Liver (tissue), 8 donors: ENCODE measurements at regions not wholly inside any gene's neighbourhood (a gene's known extent, or its start where the extent isn't known, plus 50 kb on each side); places are given as distances from the start of the nearest gene placed in this dataset.

Source experiments
- DNase-seq: peaks from one replicate; pipeline ENCODE4 v3.0.0-alpha.2; 2017; ENCODE audit warnings: low spot score
- H3K27ac ChIP-seq, 2 donors: one replicate each; pipeline ENCODE4 v1.7.0; 2013; ENCODE audit warnings: inconsistent platforms in 2 of 2, low read length in 2 of 2, control low read depth in 1 of 2, low read depth in 1 of 2, mild to moderate bottlenecking in 1 of 2
- H3K27me3 ChIP-seq, 4 donors: one replicate each; pipeline versions ENCODE4 v1.6.1 to v1.7.0; 2013; ENCODE audit warnings: low read length in 3 of 4, inconsistent platforms in 1 of 4, mild to moderate bottlenecking in 1 of 4, moderate library complexity in 1 of 4; ENCODE audit not compliant: control insufficient read depth in 4 of 4, insufficient read depth in 4 of 4
- H3K36me3 ChIP-seq, 4 donors: one replicate each; pipeline versions ENCODE4 v1.6.1 to v1.7.0; 2013; ENCODE audit warnings: low read length in 3 of 4, mild to moderate bottlenecking in 3 of 4, low read depth in 1 of 4, moderate library complexity in 1 of 4; ENCODE audit not compliant: control insufficient read depth in 4 of 4, insufficient read depth in 3 of 4
- H3K4me1 ChIP-seq, 4 donors: one replicate each; pipeline versions ENCODE4 v1.6.1 to v1.7.0; 2013; ENCODE audit warnings: low read length in 3 of 4, mild to moderate bottlenecking in 3 of 4, moderate library complexity in 1 of 4; ENCODE audit not compliant: control insufficient read depth in 4 of 4, insufficient read depth in 4 of 4
- H3K4me3 ChIP-seq, 3 donors: one replicate each; pipeline versions ENCODE4 v1.6.1 to v1.7.0; 2013; ENCODE audit warnings: low read length in 3 of 3, control low read depth in 1 of 3, low read depth in 1 of 3, mild to moderate bottlenecking in 1 of 3
- H3K9ac ChIP-seq, 2 donors: one replicate each; pipeline ENCODE4 v1.7.0; 2013; ENCODE audit warnings: low read length in 2 of 2, mild to moderate bottlenecking in 2 of 2, moderate library complexity in 2 of 2, control low read depth in 1 of 2, low read depth in 1 of 2
- H3K9me3 ChIP-seq, 4 donors: one replicate each; pipeline versions ENCODE4 v1.6.1 to v1.7.0; 2013; ENCODE audit warnings: low read length in 3 of 4; ENCODE audit not compliant: control insufficient read depth in 4 of 4
- EGR1 ChIP-seq, 2 donors: IDR thresholded peaks; 2 replicates each; pipeline ENCODE4 v1.6.1; 2016 to 2018; ENCODE audit warnings: antibody characterized with exemption in 2 of 2, low read depth in 2 of 2
- FOXA1 ChIP-seq: IDR thresholded peaks from 2 replicates; pipeline ENCODE4 v1.6.1; 2016; ENCODE audit warnings: antibody characterized with exemption
- GABPA ChIP-seq, 2 donors: IDR thresholded peaks in 1 of 2; conservative IDR thresholded peaks in 1 of 2; 2 replicates each; pipeline ENCODE4 v1.6.1; 2016; ENCODE audit warnings: antibody characterized with exemption in 2 of 2, mild to moderate bottlenecking in 1 of 2, moderate library complexity in 1 of 2
- HNF4A ChIP-seq, 2 donors: conservative IDR thresholded peaks; 2 replicates each; pipeline ENCODE4 v1.6.1; 2016; ENCODE audit warnings: antibody characterized with exemption in 2 of 2, mild to moderate bottlenecking in 2 of 2
- HNF4G ChIP-seq: IDR thresholded peaks from 2 replicates; pipeline ENCODE4 v1.6.1; 2016; ENCODE audit warnings: antibody characterized with exemption
- JUND ChIP-seq, 2 donors: IDR thresholded peaks; 2 replicates each; pipeline ENCODE4 v1.6.1; 2016; ENCODE audit warnings: antibody characterized with exemption in 2 of 2
- NR2F2 ChIP-seq: IDR thresholded peaks from 2 replicates; pipeline ENCODE4 v1.6.1; 2016; ENCODE audit warnings: antibody characterized with exemption
- RAD21 ChIP-seq, 2 donors: IDR thresholded peaks; 2 replicates each; pipeline ENCODE4 v1.6.1; 2016; ENCODE audit warnings: antibody characterized with exemption in 2 of 2, mild to moderate bottlenecking in 2 of 2
- RXRA ChIP-seq, 2 donors: IDR thresholded peaks; 2 replicates each; pipeline ENCODE4 v1.6.1; 2017 to 2018; ENCODE audit warnings: antibody characterized with exemption in 2 of 2, mild to moderate bottlenecking in 1 of 2
- SP1 ChIP-seq: IDR thresholded peaks from 2 replicates; pipeline ENCODE4 v1.6.1; 2018; ENCODE audit warnings: antibody characterized with exemption, mild to moderate bottlenecking
- YY1 ChIP-seq: IDR thresholded peaks from 2 replicates; pipeline ENCODE4 v1.6.1; 2016; ENCODE audit warnings: antibody characterized with exemption, mild to moderate bottlenecking
- WGBS: extraction: QIAGEN DNeasy Blood & Tissue Kit; methylation state at CpG from one replicate; pipeline ENCODE4 v1.1.7; 2013; 5-methylcytosine and 5-hydroxymethylcytosine counted together
- TF ChIP-seq, protein P1 (sequence below): fragments of 150-350 bp; IDR thresholded peaks from 2 replicates; pipeline ENCODE4 v1.5.1; 2017; ENCODE audit warnings: improper control_type of control experiment, low read depth, low read length; ENCODE audit not compliant: missing input control
- TF ChIP-seq, protein P2 (sequence below): IDR thresholded peaks from 2 replicates; pipeline ENCODE4 v1.6.1; 2016; ENCODE audit warnings: antibody characterized with exemption, mild to moderate bottlenecking
- TF ChIP-seq, protein P3 (sequence below): IDR thresholded peaks from 2 replicates; pipeline ENCODE4 v1.6.1; 2016; ENCODE audit warnings: antibody characterized with exemption
- TF ChIP-seq, protein P4 (sequence below): IDR thresholded peaks from 2 replicates; pipeline ENCODE4 v1.6.1; 2016; ENCODE audit warnings: antibody characterized with exemption
- TF ChIP-seq, protein P5 (sequence below): IDR thresholded peaks from 2 replicates; pipeline ENCODE4 v1.6.1; 2016; ENCODE audit warnings: antibody characterized with exemption
- donor health status: healthy.
- donor health status: healthy.
- donor health status: healthy.
- donor health status: healthy.
- donor health status: healthy.

DNA sequence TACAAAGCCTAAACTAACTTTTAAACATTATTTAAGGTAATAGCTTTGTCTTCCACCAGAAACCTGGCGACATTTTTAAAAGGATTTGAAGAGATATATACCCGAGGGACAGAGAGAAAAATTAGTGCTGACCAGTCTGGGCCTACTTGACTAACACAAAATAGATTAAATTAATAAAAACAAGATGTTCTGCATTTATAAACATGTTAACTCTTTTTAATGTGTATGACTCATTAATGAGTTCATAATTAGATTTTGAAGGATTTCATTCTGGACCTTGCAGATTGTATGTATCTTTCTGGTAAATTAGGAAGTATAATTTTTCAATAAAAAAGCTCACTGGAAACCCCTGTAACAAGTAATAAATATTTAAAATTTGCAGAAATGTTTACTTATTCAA is 459.1 kb upstream of the CDH9 start:
- TF ChIP-seq EGR1 (IDR thresholded peaks at IDR 0.05; ENCODE audit: low read depth in 2 of 2) = no peak
- TF ChIP-seq, protein P1, sequence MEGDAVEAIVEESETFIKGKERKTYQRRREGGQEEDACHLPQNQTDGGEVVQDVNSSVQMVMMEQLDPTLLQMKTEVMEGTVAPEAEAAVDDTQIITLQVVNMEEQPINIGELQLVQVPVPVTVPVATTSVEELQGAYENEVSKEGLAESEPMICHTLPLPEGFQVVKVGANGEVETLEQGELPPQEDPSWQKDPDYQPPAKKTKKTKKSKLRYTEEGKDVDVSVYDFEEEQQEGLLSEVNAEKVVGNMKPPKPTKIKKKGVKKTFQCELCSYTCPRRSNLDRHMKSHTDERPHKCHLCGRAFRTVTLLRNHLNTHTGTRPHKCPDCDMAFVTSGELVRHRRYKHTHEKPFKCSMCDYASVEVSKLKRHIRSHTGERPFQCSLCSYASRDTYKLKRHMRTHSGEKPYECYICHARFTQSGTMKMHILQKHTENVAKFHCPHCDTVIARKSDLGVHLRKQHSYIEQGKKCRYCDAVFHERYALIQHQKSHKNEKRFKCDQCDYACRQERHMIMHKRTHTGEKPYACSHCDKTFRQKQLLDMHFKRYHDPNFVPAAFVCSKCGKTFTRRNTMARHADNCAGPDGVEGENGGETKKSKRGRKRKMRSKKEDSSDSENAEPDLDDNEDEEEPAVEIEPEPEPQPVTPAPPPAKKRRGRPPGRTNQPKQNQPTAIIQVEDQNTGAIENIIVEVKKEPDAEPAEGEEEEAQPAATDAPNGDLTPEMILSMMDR = no peak
- TF ChIP-seq SP1 = no peak
- TF ChIP-seq JUND (IDR thresholded peaks at IDR 0.05) = no peak
- no peak for TF ChIP-seq GABPA (IDR thresholded peaks at IDR 0.05 in 1 of 2, conservative IDR thresholded peaks at IDR 0.05 in 1 of 2)
- no peak for TF ChIP-seq NR2F2
- TF ChIP-seq YY1 = no peak
- TF ChIP-seq HNF4A (conservative IDR thresholded peaks at IDR 0.05) = no peak
- TF ChIP-seq, protein P2, sequence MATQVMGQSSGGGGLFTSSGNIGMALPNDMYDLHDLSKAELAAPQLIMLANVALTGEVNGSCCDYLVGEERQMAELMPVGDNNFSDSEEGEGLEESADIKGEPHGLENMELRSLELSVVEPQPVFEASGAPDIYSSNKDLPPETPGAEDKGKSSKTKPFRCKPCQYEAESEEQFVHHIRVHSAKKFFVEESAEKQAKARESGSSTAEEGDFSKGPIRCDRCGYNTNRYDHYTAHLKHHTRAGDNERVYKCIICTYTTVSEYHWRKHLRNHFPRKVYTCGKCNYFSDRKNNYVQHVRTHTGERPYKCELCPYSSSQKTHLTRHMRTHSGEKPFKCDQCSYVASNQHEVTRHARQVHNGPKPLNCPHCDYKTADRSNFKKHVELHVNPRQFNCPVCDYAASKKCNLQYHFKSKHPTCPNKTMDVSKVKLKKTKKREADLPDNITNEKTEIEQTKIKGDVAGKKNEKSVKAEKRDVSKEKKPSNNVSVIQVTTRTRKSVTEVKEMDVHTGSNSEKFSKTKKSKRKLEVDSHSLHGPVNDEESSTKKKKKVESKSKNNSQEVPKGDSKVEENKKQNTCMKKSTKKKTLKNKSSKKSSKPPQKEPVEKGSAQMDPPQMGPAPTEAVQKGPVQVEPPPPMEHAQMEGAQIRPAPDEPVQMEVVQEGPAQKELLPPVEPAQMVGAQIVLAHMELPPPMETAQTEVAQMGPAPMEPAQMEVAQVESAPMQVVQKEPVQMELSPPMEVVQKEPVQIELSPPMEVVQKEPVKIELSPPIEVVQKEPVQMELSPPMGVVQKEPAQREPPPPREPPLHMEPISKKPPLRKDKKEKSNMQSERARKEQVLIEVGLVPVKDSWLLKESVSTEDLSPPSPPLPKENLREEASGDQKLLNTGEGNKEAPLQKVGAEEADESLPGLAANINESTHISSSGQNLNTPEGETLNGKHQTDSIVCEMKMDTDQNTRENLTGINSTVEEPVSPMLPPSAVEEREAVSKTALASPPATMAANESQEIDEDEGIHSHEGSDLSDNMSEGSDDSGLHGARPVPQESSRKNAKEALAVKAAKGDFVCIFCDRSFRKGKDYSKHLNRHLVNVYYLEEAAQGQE = no peak
- TF ChIP-seq HNF4G = no peak
- TF ChIP-seq, protein P3, sequence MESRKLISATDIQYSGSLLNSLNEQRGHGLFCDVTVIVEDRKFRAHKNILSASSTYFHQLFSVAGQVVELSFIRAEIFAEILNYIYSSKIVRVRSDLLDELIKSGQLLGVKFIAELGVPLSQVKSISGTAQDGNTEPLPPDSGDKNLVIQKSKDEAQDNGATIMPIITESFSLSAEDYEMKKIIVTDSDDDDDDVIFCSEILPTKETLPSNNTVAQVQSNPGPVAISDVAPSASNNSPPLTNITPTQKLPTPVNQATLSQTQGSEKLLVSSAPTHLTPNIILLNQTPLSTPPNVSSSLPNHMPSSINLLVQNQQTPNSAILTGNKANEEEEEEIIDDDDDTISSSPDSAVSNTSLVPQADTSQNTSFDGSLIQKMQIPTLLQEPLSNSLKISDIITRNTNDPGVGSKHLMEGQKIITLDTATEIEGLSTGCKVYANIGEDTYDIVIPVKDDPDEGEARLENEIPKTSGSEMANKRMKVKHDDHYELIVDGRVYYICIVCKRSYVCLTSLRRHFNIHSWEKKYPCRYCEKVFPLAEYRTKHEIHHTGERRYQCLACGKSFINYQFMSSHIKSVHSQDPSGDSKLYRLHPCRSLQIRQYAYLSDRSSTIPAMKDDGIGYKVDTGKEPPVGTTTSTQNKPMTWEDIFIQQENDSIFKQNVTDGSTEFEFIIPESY = no peak
- no peak for TF ChIP-seq FOXA1
- no peak for TF ChIP-seq RXRA (IDR thresholded peaks at IDR 0.05)
- TF ChIP-seq, protein P4, sequence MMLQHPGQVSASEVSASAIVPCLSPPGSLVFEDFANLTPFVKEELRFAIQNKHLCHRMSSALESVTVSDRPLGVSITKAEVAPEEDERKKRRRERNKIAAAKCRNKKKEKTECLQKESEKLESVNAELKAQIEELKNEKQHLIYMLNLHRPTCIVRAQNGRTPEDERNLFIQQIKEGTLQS = no peak
- TF ChIP-seq, protein P5, sequence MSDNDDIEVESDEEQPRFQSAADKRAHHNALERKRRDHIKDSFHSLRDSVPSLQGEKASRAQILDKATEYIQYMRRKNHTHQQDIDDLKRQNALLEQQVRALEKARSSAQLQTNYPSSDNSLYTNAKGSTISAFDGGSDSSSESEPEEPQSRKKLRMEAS = no peak
- no peak for TF ChIP-seq RAD21 (IDR thresholded peaks at IDR 0.05)
- Histone ChIP-seq H3K9ac (no peak overlapping the region), H3K36me3 (no peaks in the 10 kb centered on the region), H3K9me3 (peaks cover 0 to 1% (median 0%) of the 10 kb centered on the region in 4 donors), H3K27me3 (no peaks in the 10 kb centered on the region), H3K27ac (no peak overlapping the region), H3K4me3 (no peak overlapping the region), H3K4me1 (no peaks in the 10 kb centered on the region)
- DNase-seq = no peak
- 64% methylated on average over 2 of the region's 2 CpGs for WGBS

DNA sequence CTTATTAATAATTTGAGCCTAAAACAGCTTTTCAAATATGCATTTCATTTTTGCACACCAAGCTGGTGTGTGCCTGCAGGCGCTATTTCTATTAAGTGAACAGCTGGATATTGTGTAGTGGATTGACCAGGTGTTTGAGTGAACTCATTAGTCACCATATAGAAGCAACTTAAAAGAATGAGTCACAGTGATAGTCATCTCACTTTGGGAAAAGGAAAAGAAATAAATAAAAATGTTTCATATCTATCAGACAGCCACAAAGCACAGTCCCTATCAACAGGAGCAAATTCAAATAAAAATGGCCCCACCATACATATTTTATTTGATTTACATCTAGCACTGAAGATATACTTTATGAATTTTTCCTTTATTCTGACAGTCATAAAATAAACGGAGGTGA is 456.5 kb upstream of the CDH9 start:
- H3K4me1 ChIP-seq = no peaks in the 10 kb centered on the region
- H3K27ac ChIP-seq = no peak overlapping the region
- no peaks in the 10 kb centered on the region for H3K36me3 ChIP-seq
- TF ChIP-seq, protein P5 = no peak
- no peak for TF ChIP-seq SP1
- no peak for TF ChIP-seq HNF4G
- TF ChIP-seq GABPA (IDR thresholded peaks at IDR 0.05 in 1 of 2, conservative IDR thresholded peaks at IDR 0.05 in 1 of 2) = no peak
- no peak for TF ChIP-seq RXRA (IDR thresholded peaks at IDR 0.05)
- no peak for TF ChIP-seq HNF4A (conservative IDR thresholded peaks at IDR 0.05)
- TF ChIP-seq, protein P4 = no peak
- TF ChIP-seq, protein P1 = no peak
- H3K9ac ChIP-seq = no peak overlapping the region
- no peak for DNase-seq
- H3K9me3 ChIP-seq = peaks cover 0 to 1% (median 0%) of the 10 kb centered on the region in 4 donors
- no peaks in the 10 kb centered on the region for H3K27me3 ChIP-seq
- WGBS = 73% methylated on average over 2 of the region's 2 CpGs
- no peak overlapping the region for H3K4me3 ChIP-seq
